Left forelimb (tissue), 1 donor: ENCODE measurements at regions not wholly inside any gene's neighbourhood (a gene's known extent, or its start where the extent isn't known, plus 50 kb on each side); places are given as distances from the start of the nearest gene placed in this dataset.

Experiments used
- DNase-seq: peaks from one replicate; pipeline ENCODE4 v3.0.0-alpha.2; 2018; ENCODE audit warnings: low spot score

- no peak for DNase-seq
Measured at GRCh38 chr10:4343091-4343490, 482.9 kb upstream of the AKR1E2 start.

- no peak for DNase-seq
Measured at GRCh38 chr10:4338768-4339167, 487.2 kb upstream of the AKR1E2 start.

DNA sequence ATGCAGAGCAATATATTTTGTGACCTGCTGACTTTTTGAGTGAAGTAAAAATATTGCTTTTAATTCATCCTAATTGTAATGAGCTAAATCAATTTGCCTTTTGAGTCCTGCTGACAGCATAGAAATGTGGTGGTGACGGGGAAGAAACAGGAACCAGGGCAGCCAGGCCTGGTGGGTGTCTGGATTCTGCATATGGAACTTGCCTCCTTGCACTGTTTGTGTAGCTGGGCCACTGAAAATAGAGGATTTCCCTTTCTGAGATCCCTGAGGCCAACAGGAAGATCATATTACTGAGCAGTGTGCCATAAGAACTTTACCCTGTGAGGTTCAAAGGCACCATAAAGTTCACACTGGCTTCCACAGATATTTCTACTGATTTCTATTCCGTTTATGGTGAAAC, 488.4 kb upstream of the AKR1E2 start:
- no peak for DNase-seq

- DNase-seq: no peak
Measured at GRCh38 chr10:4334871-4335270, 491.1 kb upstream of the AKR1E2 start.

DNA sequence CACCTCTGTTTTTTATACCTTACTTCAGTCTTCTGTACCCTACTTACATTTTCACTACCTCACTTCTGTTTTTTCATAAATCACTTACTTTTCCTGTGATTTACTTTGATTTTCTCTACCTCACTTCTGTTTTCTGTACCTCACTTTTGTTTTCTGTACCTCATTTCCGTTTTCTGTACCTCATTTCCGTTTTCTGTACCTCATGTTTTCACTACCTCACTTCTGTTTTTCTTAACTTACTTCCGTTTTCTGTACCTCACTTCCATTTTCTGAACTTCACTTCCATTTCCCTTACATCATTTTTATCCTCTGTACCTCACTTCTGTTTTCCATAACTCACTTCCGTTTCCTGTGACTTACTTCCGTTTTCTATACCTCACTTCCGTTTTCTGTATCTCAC, 492.0 kb upstream of the AKR1E2 start:
- no peak for DNase-seq

DNA sequence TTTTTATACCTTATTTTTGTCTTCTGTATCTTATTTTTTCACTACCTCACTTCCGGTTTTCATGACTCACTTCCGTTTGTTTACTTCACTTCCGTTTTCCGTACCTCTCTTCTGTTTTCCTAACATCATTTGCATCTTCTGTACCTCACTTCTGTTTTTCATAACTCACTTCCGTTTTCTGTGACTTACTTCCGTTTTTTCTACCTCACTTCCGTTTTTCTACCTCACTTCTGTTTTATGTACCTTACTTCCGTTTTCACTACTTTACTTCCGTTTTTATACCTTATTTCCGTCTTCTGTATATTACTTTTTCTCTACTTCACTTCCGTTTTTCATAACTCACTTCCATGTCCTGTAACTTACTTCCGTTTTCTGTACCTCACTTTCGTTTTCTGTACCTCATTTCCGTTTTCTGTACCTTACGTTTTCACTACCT, 492.5 kb upstream of the AKR1E2 start:
- DNase-seq: no peak

DNA sequence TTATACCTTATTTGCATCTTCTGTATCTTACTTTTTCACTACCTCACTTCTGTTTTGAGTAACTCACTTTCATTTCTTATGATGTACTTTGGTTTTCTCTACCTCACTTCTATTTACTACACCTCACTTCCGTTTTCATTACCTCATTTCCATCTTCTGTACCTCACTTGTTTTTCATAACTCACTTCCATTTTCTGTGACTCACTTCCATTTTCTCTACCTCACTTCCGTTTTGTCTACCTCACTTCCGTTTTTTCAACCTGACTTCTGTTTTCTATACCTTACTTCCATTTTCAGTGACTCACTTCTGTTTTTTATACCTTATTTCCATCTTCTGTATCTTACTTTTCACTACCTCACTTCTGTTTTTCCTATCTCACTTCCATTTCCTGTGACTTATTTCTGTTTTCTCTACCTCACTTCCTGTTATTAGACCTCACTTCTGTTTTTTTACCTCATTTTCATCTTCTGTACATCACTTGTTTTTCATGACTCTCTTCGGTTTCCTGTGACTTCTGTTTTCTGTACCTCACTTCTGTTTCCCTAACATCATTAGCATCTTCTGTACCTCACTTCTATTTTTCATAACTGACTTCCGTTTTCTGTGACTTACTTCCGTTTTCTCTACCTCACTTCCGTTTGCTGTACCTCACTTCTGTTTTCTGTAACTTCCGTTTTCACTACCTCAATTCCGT, 493.1 kb upstream of the AKR1E2 start:
- no peak for DNase-seq

DNA sequence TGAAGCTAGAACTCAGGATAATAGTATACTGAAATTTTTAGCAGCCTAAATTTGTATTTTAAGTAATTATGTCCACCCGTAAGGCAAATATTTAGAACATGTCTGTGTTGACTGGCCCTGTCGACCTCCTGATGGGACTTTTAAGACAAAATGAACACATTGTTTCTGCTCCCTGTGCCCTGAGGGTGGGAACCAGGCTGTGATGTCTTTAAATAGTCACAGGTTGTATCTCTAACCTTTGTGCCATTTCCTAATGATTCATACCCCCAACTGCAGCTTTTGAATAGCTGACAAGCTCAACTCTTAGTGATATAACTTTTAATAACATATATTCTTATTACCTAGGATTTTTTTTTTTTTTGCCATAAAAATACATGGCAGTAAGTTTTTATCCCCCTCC, 494.9 kb upstream of the AKR1E2 start:
- DNase-seq: no peak

- no peak for DNase-seq
Measured at GRCh38 chr10:4330636-4331035, 495.4 kb upstream of the AKR1E2 start.

DNA sequence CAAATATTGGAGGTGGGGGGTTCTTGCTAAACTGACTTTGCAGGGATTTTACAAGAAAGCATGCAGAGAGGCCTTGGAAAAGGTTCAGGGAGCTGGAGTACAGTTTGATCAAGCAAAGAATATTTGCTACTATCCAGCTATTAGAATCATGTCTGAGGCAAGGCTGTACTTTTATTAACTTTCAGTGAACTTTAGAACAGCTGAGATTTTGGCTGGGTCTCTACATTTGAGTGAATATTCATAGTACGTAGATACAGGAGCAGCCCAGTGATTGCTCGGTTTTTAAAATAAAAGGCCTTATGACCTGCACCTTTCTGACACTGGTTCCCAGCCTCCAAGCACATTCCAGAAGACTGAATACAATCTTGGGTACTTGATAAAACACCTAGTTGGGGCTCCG, 496.8 kb upstream of the AKR1E2 start:
- DNase-seq: no peak

DNA sequence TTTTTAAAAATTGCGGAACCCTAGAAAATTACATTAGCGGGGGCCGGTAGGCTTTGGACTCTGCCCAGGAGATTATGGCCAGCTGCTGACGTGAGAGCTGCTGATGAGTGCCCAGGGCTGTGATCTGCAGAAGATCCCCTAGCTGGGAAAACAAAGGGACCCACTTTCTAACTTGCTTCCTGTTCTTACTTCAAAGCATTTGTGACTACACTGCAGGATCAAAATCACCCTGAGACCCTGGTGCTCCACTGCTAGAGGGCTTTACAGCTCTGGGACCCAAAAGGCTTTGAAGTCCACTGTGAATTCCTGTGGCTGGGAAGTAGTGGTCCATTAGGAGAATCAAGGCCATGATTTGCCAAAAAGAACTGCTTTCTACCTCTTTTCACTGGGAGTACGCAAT, 499.4 kb upstream of the AKR1E2 start:
- DNase-seq: no peak

DNA sequence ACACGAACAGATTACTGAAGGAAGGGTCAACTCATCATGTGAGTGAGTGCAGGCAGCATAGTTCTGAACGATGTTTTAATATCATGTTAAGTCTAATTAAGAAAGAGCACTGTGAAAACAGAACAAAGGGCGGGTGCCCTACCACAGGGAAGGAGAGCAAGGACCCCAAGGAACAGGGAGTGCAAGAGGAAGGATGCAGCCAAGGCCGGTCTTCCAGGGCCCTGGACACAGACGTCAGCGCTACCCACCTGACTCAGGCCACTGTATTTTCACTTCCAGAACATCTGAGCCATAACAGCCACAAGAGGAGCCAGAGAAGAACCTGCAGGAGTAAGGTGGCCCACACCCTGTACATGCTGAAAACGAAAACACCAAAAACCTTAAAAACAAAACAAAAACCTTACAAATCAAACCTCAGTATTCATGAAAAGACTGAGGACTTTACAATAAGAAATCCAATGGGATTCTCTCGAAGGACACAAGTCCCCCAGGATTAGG, 506.1 kb upstream of the AKR1E2 start:
- no peak for DNase-seq

DNA sequence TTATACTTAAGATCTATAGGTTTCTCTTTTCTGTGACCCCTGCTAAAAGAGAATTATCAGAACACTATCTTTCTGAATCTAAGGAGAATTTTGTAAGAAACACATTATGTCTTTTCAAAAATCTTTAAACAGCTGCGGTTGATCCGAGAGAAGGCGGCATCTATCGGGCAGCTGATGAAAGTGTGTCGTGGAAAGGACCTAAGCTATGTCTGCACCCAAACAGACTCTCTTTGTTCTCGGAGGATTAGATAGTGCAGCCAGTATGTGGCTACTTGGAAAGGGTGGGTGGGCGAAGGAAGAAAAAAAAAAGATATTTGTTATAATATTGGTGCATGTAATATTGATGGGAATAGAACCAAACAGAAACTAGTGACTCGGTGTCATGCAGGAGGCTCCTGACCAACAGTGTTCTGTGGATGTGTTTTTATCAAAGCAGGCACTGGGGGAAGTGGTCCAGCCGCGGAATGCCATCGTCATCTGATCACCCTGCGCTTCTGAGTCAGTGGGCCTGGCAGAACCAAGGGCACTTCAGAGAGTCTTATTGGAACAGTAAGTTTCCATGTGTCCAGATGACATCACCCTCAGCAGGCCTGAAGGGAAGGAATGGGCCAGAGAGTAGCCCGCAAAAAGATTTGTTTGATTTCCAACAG, 509.7 kb upstream of the AKR1E2 start:
- no peak for DNase-seq

DNA sequence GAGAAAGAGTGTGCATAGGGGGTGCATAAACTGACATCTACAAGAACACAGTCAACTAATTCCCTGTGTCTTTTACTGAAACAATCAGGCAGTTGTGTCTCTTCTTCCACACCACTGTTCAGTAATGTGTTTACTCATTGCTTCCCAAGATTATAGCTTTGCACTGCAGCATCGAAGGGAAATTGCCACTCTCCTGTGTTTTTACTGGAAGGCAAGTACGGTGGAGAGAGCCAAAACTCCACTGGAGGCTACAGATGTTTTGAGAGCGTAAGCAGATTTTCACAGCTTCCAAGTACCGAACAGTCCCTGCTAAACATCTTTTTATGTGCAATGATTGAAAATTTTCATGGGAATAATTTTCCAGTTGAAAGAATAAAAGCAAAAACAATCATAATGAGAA, 510.5 kb upstream of the AKR1E2 start:
- no peak for DNase-seq

- DNase-seq: no peak
Measured at GRCh38 chr10:4313051-4313450, 513.0 kb upstream of the AKR1E2 start.

- DNase-seq: no peak
Measured at GRCh38 chr10:4312051-4312835, 513.8 kb upstream of the AKR1E2 start.

DNA sequence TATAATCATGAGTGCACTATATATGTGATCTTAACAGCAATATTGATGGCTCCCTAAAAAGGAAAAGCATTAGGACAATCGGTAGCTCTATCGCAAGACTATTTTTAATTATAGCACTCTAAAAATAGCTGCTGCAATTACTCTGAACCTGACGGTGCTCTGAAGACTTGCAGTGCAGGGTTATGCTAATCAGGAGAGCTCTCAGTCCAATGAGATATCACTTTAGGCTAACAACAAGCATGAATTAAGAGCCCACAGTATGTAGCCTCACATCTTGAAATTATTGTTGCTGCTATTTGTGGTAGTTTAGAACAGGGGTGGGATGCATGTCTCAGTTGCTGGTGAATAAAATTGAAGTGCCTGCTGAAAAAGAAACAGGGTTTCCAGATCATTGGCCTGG, 515.8 kb upstream of the AKR1E2 start:
- DNase-seq: no peak

- DNase-seq: no peak
Measured at GRCh38 chr10:4307910-4308309, 518.1 kb upstream of the AKR1E2 start.

DNA sequence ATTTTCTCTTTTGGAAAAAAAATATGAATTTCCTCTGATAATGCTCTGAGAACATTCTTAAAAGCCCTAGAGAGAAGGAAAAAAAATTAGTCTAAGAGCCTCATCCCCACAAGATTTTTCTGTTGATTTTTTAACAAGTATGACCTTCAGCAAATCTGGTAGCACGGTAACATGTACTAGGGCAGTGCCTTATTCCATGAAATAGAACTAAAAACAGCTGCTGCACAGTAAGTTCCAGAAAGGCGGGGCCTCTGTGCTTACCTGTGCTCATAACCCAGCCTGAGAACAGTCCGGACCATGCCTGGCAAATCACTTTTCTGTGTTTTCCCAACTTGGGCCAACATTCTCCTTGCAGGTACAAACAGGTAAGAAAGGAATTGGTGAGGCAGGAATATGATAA, 519.1 kb upstream of the AKR1E2 start:
- no peak for DNase-seq

GRCh38 chr10:4303045-4303444, 518.0 kb upstream of the KLF6 start:
- no peak for DNase-seq

GRCh38 chr10:4301291-4302045, 516.5 kb upstream of the KLF6 start:
- DNase-seq: no peak

DNA sequence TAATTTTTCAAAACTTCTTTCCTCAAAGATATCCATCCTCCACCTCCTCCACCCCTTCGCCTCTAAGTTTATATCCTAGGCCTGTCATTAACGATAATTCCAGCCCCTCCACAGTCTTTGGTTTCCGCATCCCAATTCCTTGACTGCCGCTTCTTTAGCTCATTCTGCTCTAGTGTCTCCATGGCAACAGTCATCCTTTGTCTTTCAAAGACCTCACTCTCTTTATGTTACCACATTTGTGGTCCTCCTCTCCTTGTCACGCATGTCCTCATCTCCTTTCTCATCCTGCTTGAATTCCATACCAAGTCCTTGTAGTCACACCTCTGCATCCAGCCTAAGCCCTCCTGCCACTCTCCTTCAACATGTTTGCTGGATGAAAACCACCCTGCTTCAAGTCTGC, 511.2 kb upstream of the KLF6 start:
- DNase-seq: no peak
